Heart right ventricle (tissue), 16 donors: ENCODE measurements at regions not wholly inside any gene's neighbourhood (a gene's known extent, or its start where the extent isn't known, plus 50 kb on each side); places are given as distances from the start of the nearest gene placed in this dataset.
A peak's percentile ranks its signal among the peaks of the same experiment; 100 is the strongest.

Source experiments
- ATAC-seq, 8 donors: fragments of 200-7000 bp; cut with Tn5 transposase; one replicate each; pipeline ENCODE4 v1.9.1; 2020; ENCODE audit warnings: mild to moderate bottlenecking in 8 of 8, moderate library complexity in 8 of 8, moderate number of reproducible peaks in 1 of 8
- DNase-seq, 2 donors: peaks; one replicate each; pipeline ENCODE4 v3.0.0-alpha.2; 2020
- H3K27ac ChIP-seq, 10 donors: fragments of 200-600 bp; sonication (generic) in 2 of 10; one replicate each; pipeline versions ENCODE4 v1.5.0 to v1.8.0; 2020 to 2022; ENCODE audit warnings: mild to moderate bottlenecking in 3 of 10
- H3K27me3 ChIP-seq, 7 donors: fragments of 200-600 bp; one replicate each; pipeline ENCODE4 v1.8.0; 2021 to 2022; ENCODE audit warnings: mild to moderate bottlenecking in 2 of 7
- H3K36me3 ChIP-seq, 9 donors: fragments of 200-600 bp; sonication (generic) in 1 of 9; one replicate each; pipeline versions ENCODE4 v1.5.0 to v1.8.0; 2020 to 2022; ENCODE audit warnings: mild to moderate bottlenecking in 2 of 9
- H3K4me1 ChIP-seq, 9 donors: fragments of 200-600 bp; sonication (generic) in 1 of 9; one replicate each; pipeline versions ENCODE4 v1.5.0 to v1.8.0; 2020 to 2022; ENCODE audit warnings: mild to moderate bottlenecking in 4 of 9
- H3K4me3 ChIP-seq, 10 donors: fragments of 200-600 bp; sonication (generic) in 2 of 10; one replicate each; pipeline versions ENCODE4 v1.5.0 to v1.8.0; 2020 to 2022; ENCODE audit warnings: mild to moderate bottlenecking in 7 of 10, moderate library complexity in 2 of 10
- H3K9me3 ChIP-seq, 11 donors: fragments of 200-600 bp in 10 of 11; sonication (generic) in 2 of 11; one replicate each; pipeline versions ENCODE4 v1.5.0 to v1.8.0; 2013 to 2022; ENCODE audit warnings: mild to moderate bottlenecking in 2 of 11, control low read depth in 1 of 11, moderate library complexity in 1 of 11
- WGBS, 2 donors: extraction: QIAGEN DNeasy Blood & Tissue Kit; methylation state at CpG; one replicate each; pipeline ENCODE4 v1.1.7; 2013; ENCODE audit warnings: inconsistent platforms in 1 of 2; 5-methylcytosine and 5-hydroxymethylcytosine counted together
- intact Hi-C, 10 donors: fragments of 100-400 bp; cut with DNase I; formaldehyde crosslinking; loops; one replicate each; pipeline versions ENCODE4 v1.11.1 to v1.14.2; 2022
- TF ChIP-seq, protein P1 (sequence below), 9 donors: fragments of 200-600 bp; sonication (generic) in 2 of 9; IDR thresholded peaks; one replicate each; pipeline versions ENCODE4 v1.5.0 to v1.8.0; 2021 to 2022; ENCODE audit warnings: antibody characterized with exemption in 9 of 9, mild to moderate bottlenecking in 5 of 9, moderate library complexity in 1 of 9
- donor health status: Arrhythmogenic right ventricular cardiomyopathy.
- donor health status: ischemic (EF 13 %, LVEDD 7.1; RV severe dilation, severe dysfunction).
- donor health status: healthy with polysubstance abuse.
- donor health status: DM: no; HTN: yes; CAD: no.
- donor health status: DM: no; HTN: no; CAD: no.
- donor health status: ischemic (EF 25% LVEDD 6.9; RV normal size, moderate dysfunction).
- donor health status: ischemic (EF 25% LVEDD 5.7; RV mildly dilated, moderate dysfunction).
- donor health status: healthy.
- donor health status: DM: yes; HTN: yes; CAD: no.
- donor health status: Ischemic cardiomyopathy.
- donor health status: ischemic (EF 35%, LVEDD 5.7; RV mildly dilated, moderate dysfunction).
- donor health status: nonischemic (EF 11% LVEDD 7.7; RV severe dilation, severe dysfunction).
- donor health status: DM: yes; HTN: yes; CAD: no.
- donor health status: PGD.
- donor health status: ischemic (EF 29% LVEDD 5.4; RV normal size, mild dysfunction).
- donor health status: nonischemic (EF 23%, LVEDD 6.1; RV moderate dilation, normal function).

DNA sequence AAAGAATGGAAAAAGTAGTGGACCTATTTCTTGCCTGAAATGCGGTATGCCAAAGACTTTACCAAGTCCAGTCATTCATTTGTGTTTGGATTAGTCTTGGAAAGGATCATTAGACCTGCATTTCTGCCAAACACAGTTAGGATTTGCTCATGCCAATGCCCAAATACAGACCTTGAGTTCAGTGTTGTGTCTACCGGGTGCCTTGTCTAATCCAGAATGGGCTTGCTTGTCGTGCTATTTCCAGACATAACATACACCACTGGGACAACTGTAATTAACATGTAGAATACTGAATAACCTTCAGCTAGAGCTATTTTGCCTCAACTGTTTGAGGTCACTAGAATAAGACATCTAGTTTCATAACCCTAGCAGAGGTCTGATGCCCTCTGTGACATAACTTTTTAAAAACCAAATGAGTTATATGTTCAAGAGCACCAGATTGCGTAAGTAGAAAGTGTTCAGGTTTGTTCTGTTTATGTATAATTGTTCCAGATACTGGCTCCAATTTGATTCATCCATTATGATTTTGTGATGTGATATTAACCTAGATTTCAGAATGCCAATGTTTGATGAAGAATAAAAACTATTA lies 145.3 kb upstream of the DPH6 start:
- H3K4me3 ChIP-seq, result peak overlapping the region in 1 of 10 donors; percentile 10
- peak; percentile 56 to 87 (median 76) for ATAC-seq
- no peaks in the 10 kb centered on the region for H3K27me3 ChIP-seq
- intact Hi-C loops, result loop anchor here in 7 of 10 donors (2.0 to 10.0 kb wide), 5 partner anchors 18 to 166 kb away; partner anchors contain the start of gene DPH6 (in 6 of the 7)
- no peaks in the 10 kb centered on the region for H3K36me3 ChIP-seq
- peaks cover 8 to 61% (median 45%) of the 10 kb centered on the region in 9 donors for H3K4me1 ChIP-seq
- H3K27ac ChIP-seq, result peak overlapping the region; percentile 59 to 91 (median 82)
- TF ChIP-seq, protein P1, sequence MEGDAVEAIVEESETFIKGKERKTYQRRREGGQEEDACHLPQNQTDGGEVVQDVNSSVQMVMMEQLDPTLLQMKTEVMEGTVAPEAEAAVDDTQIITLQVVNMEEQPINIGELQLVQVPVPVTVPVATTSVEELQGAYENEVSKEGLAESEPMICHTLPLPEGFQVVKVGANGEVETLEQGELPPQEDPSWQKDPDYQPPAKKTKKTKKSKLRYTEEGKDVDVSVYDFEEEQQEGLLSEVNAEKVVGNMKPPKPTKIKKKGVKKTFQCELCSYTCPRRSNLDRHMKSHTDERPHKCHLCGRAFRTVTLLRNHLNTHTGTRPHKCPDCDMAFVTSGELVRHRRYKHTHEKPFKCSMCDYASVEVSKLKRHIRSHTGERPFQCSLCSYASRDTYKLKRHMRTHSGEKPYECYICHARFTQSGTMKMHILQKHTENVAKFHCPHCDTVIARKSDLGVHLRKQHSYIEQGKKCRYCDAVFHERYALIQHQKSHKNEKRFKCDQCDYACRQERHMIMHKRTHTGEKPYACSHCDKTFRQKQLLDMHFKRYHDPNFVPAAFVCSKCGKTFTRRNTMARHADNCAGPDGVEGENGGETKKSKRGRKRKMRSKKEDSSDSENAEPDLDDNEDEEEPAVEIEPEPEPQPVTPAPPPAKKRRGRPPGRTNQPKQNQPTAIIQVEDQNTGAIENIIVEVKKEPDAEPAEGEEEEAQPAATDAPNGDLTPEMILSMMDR (IDR thresholded peaks at IDR 0.05), result no peak
- DNase-seq, result no peak
- no peaks in the 10 kb centered on the region for H3K9me3 ChIP-seq
- 47 to 49% methylated on average over 4 of the region's 4 CpGs for WGBS, 2 donors

DNA sequence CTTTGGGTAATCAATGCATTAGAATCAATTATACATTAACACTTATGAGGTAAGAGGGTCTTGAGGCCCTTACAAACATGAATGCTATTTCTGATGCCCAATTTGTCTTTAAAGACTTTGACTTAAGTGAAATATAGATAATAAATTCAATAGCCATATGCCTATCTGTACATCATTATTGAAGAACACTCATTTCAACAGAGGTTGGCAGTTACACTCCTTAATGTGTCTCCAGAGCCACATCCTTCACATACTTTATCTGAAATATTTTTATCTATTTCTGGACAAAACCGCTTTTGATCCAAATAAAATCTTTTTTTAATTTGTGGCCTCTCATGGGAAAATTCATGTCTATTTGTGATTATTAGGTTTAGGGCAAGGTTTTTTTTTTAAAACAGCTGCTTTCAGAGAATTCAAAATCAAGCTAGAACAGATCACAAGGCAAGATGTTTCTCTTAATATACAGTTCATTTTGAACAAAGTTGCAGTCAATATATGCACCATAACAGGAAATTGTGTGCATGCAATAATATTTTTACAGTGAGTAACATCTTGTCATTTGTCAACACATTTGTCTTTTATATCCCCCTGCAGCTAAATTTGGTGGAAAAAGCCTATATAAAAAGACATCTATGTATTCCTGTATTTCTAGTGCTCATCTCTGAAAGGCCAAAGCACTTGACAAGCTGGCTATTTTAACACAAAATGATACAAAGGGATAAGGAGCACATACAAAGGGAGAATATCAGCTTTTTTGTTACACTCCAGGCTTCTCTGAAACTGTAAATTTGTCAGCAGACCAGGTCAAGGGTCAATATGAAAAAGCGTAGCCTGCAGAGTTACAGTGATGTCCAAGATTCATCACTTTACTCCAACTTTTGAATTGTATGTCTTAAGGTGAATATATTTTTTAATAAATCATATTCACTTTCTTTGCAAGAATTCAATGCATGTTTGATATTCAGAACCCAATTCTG lies 146.2 kb upstream of the DPH6 start:
- Histone ChIP-seq H3K36me3 (no peaks in the 10 kb centered on the region), H3K4me3 (no peak overlapping the region), H3K4me1 (peaks cover 8 to 64% (median 52%) of the 10 kb centered on the region in 9 donors), H3K27ac (peak overlapping the region; percentile 59 to 91 (median 82)), H3K27me3 (no peaks in the 10 kb centered on the region), H3K9me3 (no peaks in the 10 kb centered on the region)
- TF ChIP-seq, protein P1 (IDR thresholded peaks at IDR 0.05), result no peak
- ATAC-seq (no peak), DNase-seq (no peak)
- intact Hi-C loops, result loop anchor here in 7 of 10 donors (2.0 to 10.0 kb wide), 5 partner anchors 19 to 167 kb away; partner anchors contain the start of gene DPH6 (in 6 of the 7)
- 62 to 68% methylated on average over 2 of the region's 2 CpGs for WGBS, 2 donors

GRCh38 chr15:35693286-35693685 lies 147.3 kb upstream of the DPH6 start:
- intact Hi-C loops, result loop anchor here in 7 of 10 donors (5.0 to 10.0 kb wide), 4 partner anchors 58 to 168 kb away; partner anchors contain the start of gene DPH6 (in 6 of the 7)
- Histone ChIP-seq H3K27me3 (no peaks in the 10 kb centered on the region), H3K27ac (peak overlapping the region in 8 of 10 donors; percentile 24 to 86 (median 82)), H3K9me3 (no peaks in the 10 kb centered on the region), H3K4me3 (no peak overlapping the region), H3K4me1 (peaks cover 8 to 76% (median 63%) of the 10 kb centered on the region in 9 donors), H3K36me3 (no peaks in the 10 kb centered on the region)
- 32 to 51% methylated on average over 2 of the region's 2 CpGs for WGBS, 2 donors
- ATAC-seq (no peak), DNase-seq (no peak)
- TF ChIP-seq, protein P1 (IDR thresholded peaks at IDR 0.05), result no peak

DNA sequence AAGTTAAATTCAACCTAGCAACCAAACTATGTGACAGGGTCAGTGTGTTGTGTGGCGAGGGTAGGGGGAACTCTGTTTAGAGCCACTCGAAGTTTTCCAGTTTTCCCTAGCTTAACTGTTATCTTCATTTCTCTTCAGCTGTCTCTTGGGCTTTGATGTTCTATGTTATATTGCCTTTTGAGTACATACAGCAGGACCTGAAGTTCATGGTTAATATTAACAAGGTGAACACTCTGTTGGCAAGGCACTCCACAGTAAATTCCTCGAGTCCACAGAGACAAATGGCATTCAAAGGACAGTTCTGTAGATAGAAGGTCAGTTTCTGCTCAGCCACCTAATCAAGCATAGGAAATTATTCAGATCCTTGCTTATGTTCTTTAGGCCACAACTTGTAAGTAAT lies 147.9 kb upstream of the DPH6 start:
- ATAC-seq (no peak), DNase-seq (no peak)
- Histone ChIP-seq H3K9me3 (no peaks in the 10 kb centered on the region), H3K36me3 (no peaks in the 10 kb centered on the region), H3K4me3 (no peak overlapping the region), H3K27me3 (no peaks in the 10 kb centered on the region), H3K4me1 (peaks cover 8 to 82% (median 67%) of the 10 kb centered on the region in 9 donors), H3K27ac (peak overlapping the region in 8 of 10 donors; percentile 24 to 86 (median 82))
- WGBS, 2 donors, result 57 to 59% methylated on average over 3 of the region's 3 CpGs
- TF ChIP-seq, protein P1 (IDR thresholded peaks at IDR 0.05), result no peak
- intact Hi-C loops, result loop anchor here in 7 of 10 donors (5.0 to 10.0 kb wide), 4 partner anchors 59 to 169 kb away; partner anchors contain the start of gene DPH6 (in 6 of the 7)
